GM19467 (cell line): ENCODE measurements at regions not wholly inside any gene's neighbourhood (a gene's known extent, or its start where the extent isn't known, plus 50 kb on each side); places are given as distances from the start of the nearest gene placed in this dataset.
"Not testable (repeated sequence)": the region's sequence is repeated elsewhere in the genome, so short reads cannot be mapped to it uniquely, and the experiment has no call there.

Source experiments
- ATAC-seq: cut with Tn5 transposase; IDR thresholded peaks from one replicate; pipeline ENCODE4 v1.9.1; 2021; ENCODE audit warnings: mild to moderate bottlenecking, moderate library complexity; ENCODE audit not compliant: unreplicated experiment

- ATAC-seq: no peak
Measured at GRCh38 chr14:105690671-105691070, 164.3 kb downstream of the TMEM121 start.

GRCh38 chr14:105691321-105692109, 165.1 kb downstream of the TMEM121 start:
- ATAC-seq: not testable (repeated sequence)

GRCh38 chr14:105692110-105692685, 165.8 kb downstream of the TMEM121 start:
- ATAC-seq: not testable (repeated sequence)

GRCh38 chr14:105694961-105695360, 168.6 kb downstream of the TMEM121 start:
- no peak for ATAC-seq

- ATAC-seq: peak; percentile 47
Measured at GRCh38 chr14:105696388-105696787, 170.0 kb downstream of the TMEM121 start.

GRCh38 chr14:105697414-105697813, 171.0 kb downstream of the TMEM121 start:
- not testable (repeated sequence) for ATAC-seq

- not testable (repeated sequence) for ATAC-seq
Measured at GRCh38 chr14:105697955-105698354, 171.6 kb downstream of the TMEM121 start.

- not testable (repeated sequence) for ATAC-seq
Measured at GRCh38 chr14:105698940-105699556, 172.7 kb downstream of the TMEM121 start.

GRCh38 chr14:105699706-105700105, 173.3 kb downstream of the TMEM121 start:
- ATAC-seq: not testable (repeated sequence)

- ATAC-seq: not testable (repeated sequence)
Measured at GRCh38 chr14:105700146-105700545, 173.8 kb downstream of the TMEM121 start.

GRCh38 chr14:105700622-105701288, 174.4 kb downstream of the TMEM121 start:
- no peak for ATAC-seq

- ATAC-seq: no peak
Measured at GRCh38 chr14:105701456-105702274, 175.3 kb downstream of the TMEM121 start.

GRCh38 chr14:105702275-105702817, 176.0 kb downstream of the TMEM121 start:
- ATAC-seq: no peak

- ATAC-seq: not testable (repeated sequence)
Measured at GRCh38 chr14:105703044-105703665, 176.8 kb downstream of the TMEM121 start.

- ATAC-seq: not testable (repeated sequence)
Measured at GRCh38 chr14:105704091-105704490, 177.7 kb downstream of the TMEM121 start.

GRCh38 chr14:105704492-105704891, 178.1 kb downstream of the TMEM121 start:
- ATAC-seq: not testable (repeated sequence)

- not testable (repeated sequence) for ATAC-seq
Measured at GRCh38 chr14:105705512-105705861, 179.1 kb downstream of the TMEM121 start.

GRCh38 chr14:105705862-105706700, 179.7 kb downstream of the TMEM121 start:
- not testable (repeated sequence) for ATAC-seq

GRCh38 chr14:105706701-105707019, 180.3 kb downstream of the TMEM121 start:
- not testable (repeated sequence) for ATAC-seq
